ENCODE measurements at regions not wholly inside any gene's neighbourhood (a gene's known extent, or its start where the extent isn't known, plus 50 kb on each side); places are given as distances from the start of the nearest gene placed in this dataset.

- H3K4me1 ChIP-seq = no peaks in the 10 kb centered on the region
- WGBS, 2 donors = 77 to 92% methylated on average over 4 of the region's 4 CpGs
- no peak for DNase-seq
These were observed 63.8 kb upstream of the GATB start for GRCh38 chr4:151824656-151825055.

GRCh38 chr4:151822331-151822730 is 61.5 kb upstream of the GATB start:
- H3K36me3 ChIP-seq = no peaks in the 10 kb centered on the region
- intact Hi-C loops (cut with DNase I) = no loop called here
- H3K27ac ChIP-seq = no peak overlapping the region
- no peaks in the 10 kb centered on the region for H3K4me1 ChIP-seq
- no peaks in the 10 kb centered on the region for H3K27me3 ChIP-seq
- no peak for TF ChIP-seq CTCF (IDR thresholded peaks at IDR 0.05)
- TF ChIP-seq POLR2A (IDR thresholded peaks at IDR 0.05) = no peak
- H3K4me3 ChIP-seq = no peak overlapping the region
- DNase-seq = no peak
- no peaks in the 10 kb centered on the region for H3K9me3 ChIP-seq

More at GRCh38 chr4:151824656-151825055, 63.8 kb upstream of the GATB start:
- no peak overlapping the region for H3K27ac ChIP-seq
- TF ChIP-seq POLR2A (IDR thresholded peaks at IDR 0.05) = no peak
- no peak for TF ChIP-seq CTCF (IDR thresholded peaks at IDR 0.05)
- no peaks in the 10 kb centered on the region for H3K27me3 ChIP-seq
- intact Hi-C loops (cut with DNase I) = no loop called here
- H3K9me3 ChIP-seq = no peaks in the 10 kb centered on the region
- no peak overlapping the region for H3K4me3 ChIP-seq
- H3K36me3 ChIP-seq = no peaks in the 10 kb centered on the region

- no peaks in the 10 kb centered on the region for H3K36me3 ChIP-seq
- intact Hi-C loops (cut with DNase I) = no loop called here
- DNase-seq = no peak
- no peaks in the 10 kb centered on the region for H3K27me3 ChIP-seq
- H3K27ac ChIP-seq = no peak overlapping the region
- no peak for TF ChIP-seq POLR2A (IDR thresholded peaks at IDR 0.05)
- TF ChIP-seq CTCF (IDR thresholded peaks at IDR 0.05) = no peak
- WGBS, 2 donors = 83 to 90% methylated on average over 3 of the region's 3 CpGs
- no peaks in the 10 kb centered on the region for H3K9me3 ChIP-seq
- H3K4me3 ChIP-seq = no peak overlapping the region
- no peaks in the 10 kb centered on the region for H3K4me1 ChIP-seq
These were observed 59.2 kb upstream of the GATB start for GRCh38 chr4:151820004-151820403.

- Histone ChIP-seq H3K27me3 (no peaks in the 10 kb centered on the region), H3K4me3 (no peak overlapping the region), H3K36me3 (no peaks in the 10 kb centered on the region), H3K4me1 (no peaks in the 10 kb centered on the region), H3K9me3 (no peaks in the 10 kb centered on the region), H3K27ac (no peak overlapping the region)
- intact Hi-C loops (cut with DNase I) = no loop called here
- DNase-seq = no peak
- TF ChIP-seq CTCF (IDR thresholded peaks at IDR 0.05) (no peak), POLR2A (IDR thresholded peaks at IDR 0.05) (no peak)
These were observed 50.6 kb upstream of the GATB start for GRCh38 chr4:151811403-151811802.

Small RNAs in the stretch of these regions (small RNA-seq; reads per million reads assigned to genes)
- gene RN7SL446P = 0 to 0.09 (median 0) reads per million in 4 donors
- gene RNA5SP169 = 0 reads per million in 4 donors

Measured in esophagus squamous epithelium (tissue), 5 donors.